GM23248 (cell line): ENCODE measurements at regions not wholly inside any gene's neighbourhood (a gene's known extent, or its start where the extent isn't known, plus 50 kb on each side); places are given as distances from the start of the nearest gene placed in this dataset.

Experiments used
- DNase-seq: peaks from one replicate; pipeline ENCODE4 v3.0.0-alpha.2; 2015
- H2AFZ ChIP-seq: fragments of 200-600 bp; sonication (generic); 2 replicates; pipeline ENCODE4 v1.6.1; 2016; ENCODE audit warnings: antibody characterized with exemption
- H3F3A ChIP-seq: fragments of 200-600 bp; sonication (generic); 2 replicates; pipeline ENCODE4 v1.6.1; 2016; ENCODE audit warnings: mild to moderate bottlenecking, antibody characterized with exemption, mixed run types; ENCODE audit not compliant: insufficient read depth
- H3K27ac ChIP-seq: fragments of 200-600 bp; sonication (generic); 2 replicates; pipeline ENCODE4 v1.5.1; 2016; ENCODE audit warnings: mild to moderate bottlenecking
- H3K27me3 ChIP-seq: fragments of 200-600 bp; sonication (generic); replicated peaks from 2 replicates; pipeline ENCODE4 v1.6.1; 2016; ENCODE audit warnings: mild to moderate bottlenecking; ENCODE audit not compliant: insufficient read depth
- H3K36me3 ChIP-seq: fragments of 200-600 bp; sonication (generic); 2 replicates; pipeline ENCODE4 v1.6.1; 2016; ENCODE audit warnings: low read depth, mild to moderate bottlenecking
- H3K4me1 ChIP-seq: fragments of 200-600 bp; sonication (generic); 2 replicates; pipeline ENCODE4 v1.6.1; 2016; ENCODE audit warnings: mild to moderate bottlenecking; ENCODE audit not compliant: insufficient read depth
- H3K4me2 ChIP-seq: fragments of 200-600 bp; sonication (generic); one replicate; pipeline ENCODE4 v1.6.1; 2016; ENCODE audit warnings: mild to moderate bottlenecking; ENCODE audit not compliant: unreplicated experiment
- H3K4me3 ChIP-seq: fragments of 200-600 bp; sonication (generic); 2 replicates; pipeline ENCODE4 v1.5.1; 2016; ENCODE audit warnings: mild to moderate bottlenecking
- H3K79me2 ChIP-seq: fragments of 200-600 bp; sonication (generic); 2 replicates; pipeline ENCODE4 v1.6.1; 2016; ENCODE audit warnings: mild to moderate bottlenecking; ENCODE audit not compliant: insufficient read depth
- H3K9ac ChIP-seq: fragments of 200-600 bp; sonication (generic); 2 replicates; pipeline ENCODE4 v1.6.1; 2016; ENCODE audit warnings: mild to moderate bottlenecking
- H3K9me2 ChIP-seq: fragments of 200-600 bp; sonication (generic); 2 replicates; pipeline ENCODE4 v1.6.1; 2016; ENCODE audit warnings: mixed run types, mild to moderate bottlenecking, moderate library complexity; ENCODE audit not compliant: insufficient read depth
- H3K9me3 ChIP-seq: fragments of 200-600 bp; sonication (generic); one replicate; pipeline ENCODE4 v1.6.1; 2017; ENCODE audit warnings: low read depth
- H4K20me1 ChIP-seq: fragments of 200-600 bp; sonication (generic); 2 replicates; pipeline ENCODE4 v1.6.0; 2016; ENCODE audit not compliant: insufficient read depth
- EZH2 ChIP-seq: fragments of 200-600 bp; sonication (generic); IDR thresholded peaks from 2 replicates; pipeline ENCODE4 v1.6.1; 2018; ENCODE audit warnings: antibody characterized with exemption, mild to moderate bottlenecking; ENCODE audit not compliant: insufficient read depth, poor library complexity, severe bottlenecking
- EZH2phosphoT487 ChIP-seq: fragments of 200-600 bp; sonication (generic); IDR thresholded peaks from 2 replicates; pipeline ENCODE4 v1.6.1; 2018; ENCODE audit warnings: antibody characterized with exemption, moderate library complexity, mild to moderate bottlenecking, low read depth; ENCODE audit not compliant: insufficient read depth
- WGBS, 2 experiments: methylation state at CpG; one replicate each; pipeline ENCODE4 v1.1.6; 2015 to 2017; ENCODE audit warnings: low lambda C conversion rate in 2 of 2, low coverage in 1 of 2; ENCODE audit errors: missing lambda C conversion rate in 2 of 2; 5-methylcytosine and 5-hydroxymethylcytosine counted together
- in situ Hi-C: fragments of 300-500 bp; cut with MboI; formaldehyde crosslinking; loops from 2 replicates; pipeline ENCODE4 v1.15.0; 2020

DNA sequence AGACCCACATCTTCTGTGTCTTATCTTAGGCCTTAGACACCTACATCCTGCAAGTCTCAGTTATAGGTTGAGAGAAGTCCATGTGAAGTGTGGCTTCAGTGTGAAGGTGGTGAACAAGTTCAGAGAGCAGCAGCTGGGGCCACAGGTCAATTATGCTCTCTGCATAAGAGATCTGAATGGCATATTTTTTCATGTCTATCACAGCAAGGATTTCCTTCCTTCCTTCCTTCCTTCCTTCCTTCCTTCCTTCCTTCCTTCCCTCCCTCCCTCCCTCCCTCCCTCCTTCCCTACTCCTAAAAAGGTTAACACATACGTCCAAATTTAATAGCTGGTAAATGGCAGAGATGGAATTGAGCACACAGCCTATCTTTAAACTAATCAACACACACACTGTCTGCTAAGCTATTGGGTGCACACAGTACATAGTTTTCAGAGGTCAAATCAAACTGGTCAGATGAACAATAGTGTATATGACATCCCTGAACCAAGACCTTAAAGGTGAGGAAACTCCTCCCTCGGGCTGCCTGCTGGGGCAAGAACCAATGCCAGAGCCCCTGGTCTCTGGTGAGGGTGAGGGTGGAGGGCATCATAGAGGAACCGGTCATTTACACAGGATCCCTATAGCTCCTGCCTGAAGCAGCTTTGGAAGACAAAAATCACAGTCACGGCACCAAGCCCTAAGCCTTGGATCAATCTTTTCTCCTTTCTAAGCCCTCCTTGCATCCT is 240.9 kb downstream of the ICOS start:
- 46% methylated on average over 4 of the region's 4 CpGs for WGBS, 2 experiments
- H3K79me2 ChIP-seq = no peaks in the 10 kb centered on the region

DNA sequence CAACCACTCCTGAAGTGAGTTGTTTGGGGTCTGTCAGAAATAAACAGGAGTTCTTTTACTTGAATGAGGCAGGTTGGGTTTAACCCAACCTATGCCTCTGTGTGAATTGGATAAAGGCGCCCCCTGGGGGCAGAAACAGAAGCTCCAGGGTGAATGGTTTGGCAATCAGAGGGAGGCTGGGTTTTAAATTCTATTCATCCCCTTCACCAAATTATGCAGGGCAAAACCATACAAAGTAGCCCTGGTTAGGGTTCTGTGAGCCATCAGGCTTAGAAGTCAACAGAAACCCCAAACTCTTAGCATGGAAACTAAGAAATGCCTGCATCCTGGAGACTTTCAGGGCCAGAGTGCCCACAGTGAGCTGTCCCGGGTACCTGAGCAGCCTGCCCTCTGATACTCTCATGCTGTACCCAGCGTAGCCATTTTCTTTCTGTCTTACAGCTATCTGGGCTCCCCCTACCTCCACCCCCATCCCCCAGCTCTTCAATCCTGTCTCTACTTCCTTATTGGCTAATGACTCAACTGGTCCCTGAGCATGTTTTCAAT is 241.5 kb downstream of the ICOS start:
- 28 to 48% methylated on average over 2 to 3 of the region's 3 CpGs for WGBS, 2 experiments
- H3K36me3 ChIP-seq = no peaks in the 10 kb centered on the region
- H3K27ac ChIP-seq = no peak overlapping the region
- no peak overlapping the region for H3K4me3 ChIP-seq
- H3K9me3 ChIP-seq = no peaks in the 10 kb centered on the region
- H3F3A ChIP-seq = no peaks in the 10 kb centered on the region
- H3K9me2 ChIP-seq = no peaks in the 10 kb centered on the region
- no peaks in the 10 kb centered on the region for H3K27me3 ChIP-seq
- peak; percentile 30 for DNase-seq
- no peaks in the 10 kb centered on the region for H3K4me1 ChIP-seq
- H3K79me2 ChIP-seq = no peaks in the 10 kb centered on the region
- in situ Hi-C loops = no loop called here
- no peak for TF ChIP-seq EZH2
- TF ChIP-seq EZH2phosphoT487 = no peak
- H3K9ac ChIP-seq = no peak overlapping the region
- H2AFZ ChIP-seq = no peak overlapping the region
- H3K4me2 ChIP-seq = no peak overlapping the region
- no peaks in the 10 kb centered on the region for H4K20me1 ChIP-seq

More for the DNA sequence above, 240.9 kb downstream of the ICOS start:
- Histone ChIP-seq H3K27me3 (no peaks in the 10 kb centered on the region; the same call in 1 of the 2 replicates), H3K27ac (no peak overlapping the region), H3K9me2 (no peaks in the 10 kb centered on the region), H3F3A (no peaks in the 10 kb centered on the region), H3K4me3 (no peak overlapping the region), H4K20me1 (no peaks in the 10 kb centered on the region), H2AFZ (no peak overlapping the region), H3K36me3 (no peaks in the 10 kb centered on the region), H3K9ac (no peak overlapping the region), H3K4me2 (no peak overlapping the region), H3K9me3 (no peaks in the 10 kb centered on the region), H3K4me1 (no peaks in the 10 kb centered on the region)
- in situ Hi-C loops = no loop called here
- TF ChIP-seq EZH2 = no peak
- no peak for TF ChIP-seq EZH2phosphoT487
- no peak for DNase-seq

DNA sequence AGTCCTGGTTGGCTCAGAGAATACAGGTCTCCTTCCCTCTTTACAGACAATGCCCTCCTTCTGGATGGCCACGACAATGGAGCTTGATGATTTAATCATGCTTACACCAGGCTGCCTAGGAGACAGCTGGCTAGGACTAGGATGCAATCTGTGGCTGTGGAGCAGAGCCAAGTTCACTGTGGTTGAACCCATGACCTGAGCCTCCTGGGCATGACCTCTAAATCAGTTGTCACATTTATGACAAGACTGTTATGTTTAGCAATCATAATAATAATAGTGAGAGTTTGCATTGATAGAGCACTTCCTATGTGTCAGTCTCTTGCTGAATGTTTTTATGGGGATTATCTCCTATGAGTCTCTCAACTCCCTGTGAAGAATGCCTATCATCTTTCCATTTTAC is 244.1 kb downstream of the ICOS start:
- no peaks in the 10 kb centered on the region for H4K20me1 ChIP-seq
- H3K4me3 ChIP-seq = no peak overlapping the region
- H3K9me2 ChIP-seq = no peaks in the 10 kb centered on the region
- H3K27me3 ChIP-seq = no peaks in the 10 kb centered on the region
- no peaks in the 10 kb centered on the region for H3K9me3 ChIP-seq
- no peak overlapping the region for H3K27ac ChIP-seq
- in situ Hi-C loops = no loop called here
- no peaks in the 10 kb centered on the region for H3F3A ChIP-seq
- TF ChIP-seq EZH2 = no peak
- no peak for TF ChIP-seq EZH2phosphoT487
- H3K9ac ChIP-seq = no peak overlapping the region
- 59 to 60% methylated on average over 1 of the region's 1 CpG for whole genome bisulfite sequencing, 2 experiments
- no peak overlapping the region for H2AFZ ChIP-seq
- H3K4me2 ChIP-seq = no peak overlapping the region
- H3K79me2 ChIP-seq = no peaks in the 10 kb centered on the region
- DNase-seq = no peak
- H3K36me3 ChIP-seq = no peaks in the 10 kb centered on the region
- H3K4me1 ChIP-seq = no peaks in the 10 kb centered on the region

GRCh38 chr2:204183608-204184007 is 247.0 kb downstream of the ICOS start:
- TF ChIP-seq EZH2 (no peak), EZH2phosphoT487 (no peak)

More at GRCh38 chr2:204183608-204184007, 247.0 kb downstream of the ICOS start:
- no peak for DNase-seq
- no peaks in the 10 kb centered on the region for H3K79me2 ChIP-seq
- H3K4me3 ChIP-seq = no peak overlapping the region
- H2AFZ ChIP-seq = no peak overlapping the region
- no peaks in the 10 kb centered on the region for H3F3A ChIP-seq
- H3K27me3 ChIP-seq = no peaks in the 10 kb centered on the region
- no peaks in the 10 kb centered on the region for H3K4me1 ChIP-seq
- H3K4me2 ChIP-seq = no peak overlapping the region
- WGBS, 2 experiments = 32 to 35% methylated on average over 4 of the region's 4 CpGs
- no peak overlapping the region for H3K9ac ChIP-seq
- no peaks in the 10 kb centered on the region for H3K9me2 ChIP-seq
- no peaks in the 10 kb centered on the region for H3K36me3 ChIP-seq
- no peaks in the 10 kb centered on the region for H3K9me3 ChIP-seq
- no peak overlapping the region for H3K27ac ChIP-seq
- in situ Hi-C loops = no loop called here
- no peaks in the 10 kb centered on the region for H4K20me1 ChIP-seq
